Loucy (cell line): ENCODE measurements at regions not wholly inside any gene's neighbourhood (a gene's known extent, or its start where the extent isn't known, plus 50 kb on each side); places are given as distances from the start of the nearest gene placed in this dataset.

Experiments
- CTCF ChIP-seq: fragments of 200-600 bp; sonication (generic); conservative IDR thresholded peaks from 2 replicates; pipeline ENCODE4 v1.5.1; 2014; ENCODE audit warnings: mild to moderate bottlenecking, antibody characterized with exemption, low read length
- EZH2phosphoT487 ChIP-seq: fragments of 200-600 bp; IDR thresholded peaks from 2 replicates; pipeline ENCODE4 v1.6.1; 2018; ENCODE audit warnings: antibody characterized with exemption, mild to moderate bottlenecking, moderate library complexity, borderline replicate concordance

GRCh38 chr4:38516190-38516589 is 147.8 kb upstream of the KLF3 start:
- no peak for TF ChIP-seq CTCF
- no peak for TF ChIP-seq EZH2phosphoT487
